ENCODE measurements at regions not wholly inside any gene's neighbourhood (a gene's known extent, or its start where the extent isn't known, plus 50 kb on each side); places are given as distances from the start of the nearest gene placed in this dataset.

- CTCF ChIA-PET, result no interaction called here
- intact Hi-C loops (cut with micrococcal nuclease), result no loop called here
- Mint-ChIP-seq H3K27ac (no peak overlapping the region), H3K36me3 (ENCODE audit: low read depth) (no peaks in the 10 kb centered on the region), H3K4me3 (no peak overlapping the region), H3K4me1 (ENCODE audit: low read depth) (peaks cover 7% of the 10 kb centered on the region), H3K9me3 (no peaks in the 10 kb centered on the region), H3K27me3 (ENCODE audit: low read depth) (peaks cover 12% of the 10 kb centered on the region)
- DNase-seq, result no peak
Observed at GRCh38 chr3:69448877-69449276, 63.0 kb upstream of the FRMD4B start.

GRCh38 chr3:69446402-69447072 lies 60.6 kb upstream of the FRMD4B start:
- no peak for DNase-seq
- Mint-ChIP-seq H3K4me3 (no peak overlapping the region), H3K4me1 (ENCODE audit: low read depth) (peaks cover 26% of the 10 kb centered on the region), H3K36me3 (ENCODE audit: low read depth) (no peaks in the 10 kb centered on the region), H3K9me3 (no peaks in the 10 kb centered on the region), H3K27me3 (ENCODE audit: low read depth) (peaks cover 9% of the 10 kb centered on the region), H3K27ac (no peak overlapping the region)
- intact Hi-C loops (cut with micrococcal nuclease), result no loop called here
- CTCF ChIA-PET, result no interaction called here

- peaks cover 33% of the 10 kb centered on the region for H3K4me1 Mint-ChIP-seq (ENCODE audit: low read depth)
- CTCF ChIA-PET, result interaction anchor here (0.6 kb wide), 1 partner anchor 1737 kb away, joined by 3 read pairs; no protein-coding TSS in a partner anchor
- H3K36me3 Mint-ChIP-seq (ENCODE audit: low read depth), result no peaks in the 10 kb centered on the region
- H3K27ac Mint-ChIP-seq, result no peak overlapping the region
- peaks cover 9% of the 10 kb centered on the region for H3K27me3 Mint-ChIP-seq (ENCODE audit: low read depth)
- H3K9me3 Mint-ChIP-seq, result no peaks in the 10 kb centered on the region
- H3K4me3 Mint-ChIP-seq, result no peak overlapping the region
- intact Hi-C loops (cut with micrococcal nuclease), result no loop called here
- DNase-seq, result no peak
Observed at GRCh38 chr3:69445498-69445897, 59.6 kb upstream of the FRMD4B start.

- no peak for DNase-seq
- intact Hi-C loops (cut with micrococcal nuclease), result no loop called here
- no peak overlapping the region for H3K27ac Mint-ChIP-seq
- H3K36me3 Mint-ChIP-seq (ENCODE audit: low read depth), result no peaks in the 10 kb centered on the region
- no peak overlapping the region for H3K4me3 Mint-ChIP-seq
- H3K4me1 Mint-ChIP-seq (ENCODE audit: low read depth), result peaks cover 33% of the 10 kb centered on the region
- H3K27me3 Mint-ChIP-seq (ENCODE audit: low read depth), result peaks cover 9% of the 10 kb centered on the region
- H3K9me3 Mint-ChIP-seq, result no peaks in the 10 kb centered on the region
- CTCF ChIA-PET, result no interaction called here
Observed at GRCh38 chr3:69445024-69445423, 59.1 kb upstream of the FRMD4B start.

- H3K27ac Mint-ChIP-seq, result no peak overlapping the region
- no peak for DNase-seq
- CTCF ChIA-PET, result no interaction called here
- H3K27me3 Mint-ChIP-seq (ENCODE audit: low read depth), result peaks cover 9% of the 10 kb centered on the region
- intact Hi-C loops (cut with micrococcal nuclease), result loop anchor here (1.0 to 5.0 kb wide), 3 partner anchors 8 to 431 kb away; partner anchors contain the start of gene EOGT
- no peaks in the 10 kb centered on the region for H3K9me3 Mint-ChIP-seq
- H3K36me3 Mint-ChIP-seq (ENCODE audit: low read depth), result no peaks in the 10 kb centered on the region
- peaks cover 41% of the 10 kb centered on the region for H3K4me1 Mint-ChIP-seq (ENCODE audit: low read depth)
- no peak overlapping the region for H3K4me3 Mint-ChIP-seq
Observed at GRCh38 chr3:69443457-69443920, 57.6 kb upstream of the FRMD4B start.

- no peak overlapping the region for H3K4me3 Mint-ChIP-seq
- H3K27me3 Mint-ChIP-seq (ENCODE audit: low read depth), result peaks cover 9% of the 10 kb centered on the region
- CTCF ChIA-PET, result interaction anchor here (0.6 to 2.5 kb wide), 2 partner anchors 29 to 137 kb away, joined by 3 to 9 read pairs; no protein-coding TSS in a partner anchor
- peak; percentile 64 for DNase-seq
- no peaks in the 10 kb centered on the region for H3K9me3 Mint-ChIP-seq
- H3K27ac Mint-ChIP-seq, result peak overlapping the region; percentile 52
- H3K36me3 Mint-ChIP-seq (ENCODE audit: low read depth), result no peaks in the 10 kb centered on the region
- intact Hi-C loops (cut with micrococcal nuclease), result loop anchor here (1.0 to 5.0 kb wide), 3 partner anchors 8 to 431 kb away; partner anchors contain the start of gene EOGT
- H3K4me1 Mint-ChIP-seq (ENCODE audit: low read depth), result peaks cover 41% of the 10 kb centered on the region
Observed at GRCh38 chr3:69442771-69443311, 57.0 kb upstream of the FRMD4B start.

- intact Hi-C loops (cut with micrococcal nuclease), result loop anchor here (1.0 to 5.0 kb wide), 3 partner anchors 229 to 429 kb away; partner anchors contain the start of gene EOGT
- no peak for DNase-seq
- H3K4me1 Mint-ChIP-seq (ENCODE audit: low read depth), result peaks cover 43% of the 10 kb centered on the region
- no peak overlapping the region for H3K4me3 Mint-ChIP-seq
- H3K27me3 Mint-ChIP-seq (ENCODE audit: low read depth), result peaks cover 9% of the 10 kb centered on the region
- CTCF ChIA-PET, result interaction anchor here (0.6 to 2.7 kb wide), 14 partner anchors 9 to 615 kb away, joined by 3 to 19 read pairs (median 5); no protein-coding TSS in a partner anchor
- no peak overlapping the region for H3K27ac Mint-ChIP-seq
- no peaks in the 10 kb centered on the region for H3K36me3 Mint-ChIP-seq (ENCODE audit: low read depth)
- no peaks in the 10 kb centered on the region for H3K9me3 Mint-ChIP-seq
Observed at GRCh38 chr3:69441732-69442131, 55.8 kb upstream of the FRMD4B start.

GRCh38 chr3:69441040-69441439 lies 55.2 kb upstream of the FRMD4B start:
- intact Hi-C loops (cut with micrococcal nuclease), result loop anchor here (1.0 to 5.0 kb wide), 2 partner anchors 229 to 429 kb away; partner anchors contain the start of gene EOGT
- peaks cover 49% of the 10 kb centered on the region for H3K4me1 Mint-ChIP-seq (ENCODE audit: low read depth)
- H3K9me3 Mint-ChIP-seq, result no peaks in the 10 kb centered on the region
- DNase-seq, result no peak
- H3K4me3 Mint-ChIP-seq, result no peak overlapping the region
- H3K27ac Mint-ChIP-seq, result no peak overlapping the region
- H3K27me3 Mint-ChIP-seq (ENCODE audit: low read depth), result peaks cover 9% of the 10 kb centered on the region
- CTCF ChIA-PET, result interaction anchor here (0.6 to 2.7 kb wide), 14 partner anchors 9 to 616 kb away, joined by 3 to 19 read pairs (median 4); partner anchors contain the start of gene EOGT
- no peaks in the 10 kb centered on the region for H3K36me3 Mint-ChIP-seq (ENCODE audit: low read depth)

- intact Hi-C loops (cut with micrococcal nuclease), result loop anchor here (1.0 to 10.0 kb wide), 6 partner anchors 25 to 505 kb away; partner anchors contain the start of genes ARL6IP5, EOGT and UBA3
- Mint-ChIP-seq H3K27me3 (ENCODE audit: low read depth) (peaks cover 5% of the 10 kb centered on the region), H3K4me3 (no peak overlapping the region), H3K27ac (peak overlapping the region; percentile 48), H3K4me1 (ENCODE audit: low read depth) (peaks cover 58% of the 10 kb centered on the region), H3K9me3 (no peaks in the 10 kb centered on the region), H3K36me3 (ENCODE audit: low read depth) (no peaks in the 10 kb centered on the region)
- CTCF ChIA-PET, result interaction anchor here (1.1 to 2.7 kb wide), 4 partner anchors 14 to 278 kb away, joined by 3 to 19 read pairs (median 7); no protein-coding TSS in a partner anchor
- peak; percentile 15 for DNase-seq
Observed at GRCh38 chr3:69439643-69440270, 53.9 kb upstream of the FRMD4B start.

GRCh38 chr3:69438476-69438875 lies 52.6 kb upstream of the FRMD4B start:
- CTCF ChIA-PET, result no interaction called here
- Mint-ChIP-seq H3K27ac (no peak overlapping the region), H3K4me1 (ENCODE audit: low read depth) (peaks cover 59% of the 10 kb centered on the region), H3K9me3 (no peaks in the 10 kb centered on the region), H3K36me3 (ENCODE audit: low read depth) (no peaks in the 10 kb centered on the region), H3K4me3 (no peak overlapping the region), H3K27me3 (ENCODE audit: low read depth) (no peaks in the 10 kb centered on the region)
- no peak for DNase-seq
- intact Hi-C loops (cut with micrococcal nuclease), result loop anchor here (2.0 to 10.0 kb wide), 3 partner anchors 24 to 506 kb away; partner anchors contain the start of genes ARL6IP5 and UBA3

GRCh38 chr3:69435274-69436265 lies 49.7 kb upstream of the FRMD4B start:
- peak overlapping the region; percentile 68 for H3K27ac Mint-ChIP-seq
- peaks cover 3% of the 10 kb centered on the region for H3K27me3 Mint-ChIP-seq (ENCODE audit: low read depth)
- H3K4me3 Mint-ChIP-seq, result no peak overlapping the region
- H3K4me1 Mint-ChIP-seq (ENCODE audit: low read depth), result peaks cover 48% of the 10 kb centered on the region
- no peaks in the 10 kb centered on the region for H3K9me3 Mint-ChIP-seq
- CTCF ChIA-PET, result interaction anchor here (0.6 to 0.9 kb wide), 4 partner anchors 14 to 343 kb away, joined by 3 to 4 read pairs (median 4); no protein-coding TSS in a partner anchor
- no peak for DNase-seq
- H3K36me3 Mint-ChIP-seq (ENCODE audit: low read depth), result no peaks in the 10 kb centered on the region
- intact Hi-C loops (cut with micrococcal nuclease), result loop anchor here (1.0 to 10.0 kb wide), 6 partner anchors 8 to 509 kb away; partner anchors contain the start of genes ARL6IP5 and UBA3

All from activated naive CD4-positive, alpha-beta T cell treated with anti-CD3 and anti-CD28 coated beads for 36 hours (primary cell).